Brain microvascular endothelial cell (primary cell): ENCODE measurements at regions not wholly inside any gene's neighbourhood (a gene's known extent, or its start where the extent isn't known, plus 50 kb on each side); places are given as distances from the start of the nearest gene placed in this dataset.

Experiments
- DNase-seq: peaks from one replicate; pipeline ENCODE4 v3.0.0-alpha.2; 2020
- H3K27ac ChIP-seq: fragments of 250-450 bp; sonication (Bioruptor Pico); 2 replicates; pipeline ENCODE4 v1.5.1; 2020; ENCODE audit warnings: mild to moderate bottlenecking, moderate library complexity
- H3K27me3 ChIP-seq: fragments of 250-450 bp; sonication (Bioruptor Pico); replicated peaks from 2 replicates; pipeline ENCODE4 v1.5.1; 2020; ENCODE audit warnings: mild to moderate bottlenecking
- H3K36me3 ChIP-seq: fragments of 250-450 bp; sonication (Bioruptor Pico); replicated peaks from 2 replicates; pipeline ENCODE4 v1.5.1; 2020; ENCODE audit warnings: mild to moderate bottlenecking
- H3K4me3 ChIP-seq: 2 replicates; pipeline ENCODE4 v1.5.1; 2011; ENCODE audit warnings: low read depth, mild to moderate bottlenecking, control low read depth, low read length, moderate library complexity
- CTCF ChIP-seq: IDR thresholded peaks from 2 replicates; pipeline ENCODE4 v1.5.1; 2011; ENCODE audit warnings: low read depth, mild to moderate bottlenecking, moderate library complexity, low read length, control low read depth, inconsistent platforms; ENCODE audit errors: missing control alignments
- in situ Hi-C: cut with HindIII; loops from 2 replicates; pipeline ENCODE4 v1.10.0; 2017; ENCODE audit warnings: low sequenced_read_pairs, low pct_ligation_motif_present

GRCh38 chr10:33734393-33735155, 400.1 kb upstream of the NRP1 start:
- H3K36me3 ChIP-seq: no peaks in the 10 kb centered on the region
- in situ Hi-C loops: no loop called here
- TF ChIP-seq CTCF: no peak
- H3K27ac ChIP-seq: no peak overlapping the region
- H3K4me3 ChIP-seq: no peak overlapping the region
- DNase-seq: peak; percentile 32
- no peaks in the 10 kb centered on the region for H3K27me3 ChIP-seq

GRCh38 chr10:33733058-33733457, 398.6 kb upstream of the NRP1 start:
- no peak for TF ChIP-seq CTCF

GRCh38 chr10:33732161-33732680, 397.8 kb upstream of the NRP1 start:
- DNase-seq: peak; percentile 57
- H3K4me3 ChIP-seq: no peak overlapping the region

More at GRCh38 chr10:33733058-33733457, 398.6 kb upstream of the NRP1 start:
- in situ Hi-C loops: no loop called here
- no peak for DNase-seq
- Histone ChIP-seq H3K27me3 (no peaks in the 10 kb centered on the region), H3K36me3 (no peaks in the 10 kb centered on the region), H3K27ac (no peak overlapping the region), H3K4me3 (no peak overlapping the region)

GRCh38 chr10:33731322-33731721, 396.9 kb upstream of the NRP1 start:
- no peak for TF ChIP-seq CTCF
- Histone ChIP-seq H3K27me3 (no peaks in the 10 kb centered on the region), H3K4me3 (no peak overlapping the region), H3K36me3 (no peaks in the 10 kb centered on the region), H3K27ac (no peak overlapping the region)
- DNase-seq: no peak
- in situ Hi-C loops: no loop called here

More at GRCh38 chr10:33732161-33732680, 397.8 kb upstream of the NRP1 start:
- Histone ChIP-seq H3K27ac (no peak overlapping the region), H3K36me3 (no peaks in the 10 kb centered on the region), H3K27me3 (no peaks in the 10 kb centered on the region)
- no peak for TF ChIP-seq CTCF
- in situ Hi-C loops: no loop called here

GRCh38 chr10:33725430-33725829, 391.0 kb upstream of the NRP1 start:
- Histone ChIP-seq H3K27me3 (no peaks in the 10 kb centered on the region), H3K27ac (no peak overlapping the region), H3K36me3 (no peaks in the 10 kb centered on the region), H3K4me3 (no peak overlapping the region)
- in situ Hi-C loops: no loop called here
- no peak for TF ChIP-seq CTCF
- DNase-seq: no peak

- no peak for DNase-seq
- no peaks in the 10 kb centered on the region for H3K36me3 ChIP-seq
- no peak overlapping the region for H3K4me3 ChIP-seq
- no peaks in the 10 kb centered on the region for H3K27me3 ChIP-seq
- H3K27ac ChIP-seq: no peak overlapping the region
- no peak for TF ChIP-seq CTCF
- in situ Hi-C loops: no loop called here
Measured at GRCh38 chr10:33723181-33723580, 388.7 kb upstream of the NRP1 start.
